GM12872 (cell line): ENCODE measurements at regions not wholly inside any gene's neighbourhood (a gene's known extent, or its start where the extent isn't known, plus 50 kb on each side); places are given as distances from the start of the nearest gene placed in this dataset.

Experiments used
- CTCF ChIP-seq: IDR thresholded peaks from 3 replicates; pipeline ENCODE4 v1.5.1; 2011; ENCODE audit warnings: low read depth, mild to moderate bottlenecking, low read length, moderate library complexity; ENCODE audit not compliant: insufficient read depth

GRCh38 chr6:71103130-71103529, 146.3 kb upstream of the B3GAT2 start:
- TF ChIP-seq CTCF, result no peak

- TF ChIP-seq CTCF, result no peak
These were observed 146.8 kb upstream of the B3GAT2 start for GRCh38 chr6:71103641-71104040.

GRCh38 chr6:71106276-71106675, 149.4 kb upstream of the B3GAT2 start:
- no peak for TF ChIP-seq CTCF

GRCh38 chr6:71107911-71108420, 151.1 kb upstream of the B3GAT2 start:
- TF ChIP-seq CTCF, result no peak

- TF ChIP-seq CTCF, result no peak
These were observed 157.7 kb upstream of the B3GAT2 start for GRCh38 chr6:71114544-71114943.

GRCh38 chr6:71114986-71115385, 158.1 kb upstream of the B3GAT2 start:
- no peak for TF ChIP-seq CTCF

- no peak for TF ChIP-seq CTCF
These were observed 162.7 kb upstream of the B3GAT2 start for GRCh38 chr6:71119560-71119959.

- no peak for TF ChIP-seq CTCF
These were observed 165.6 kb upstream of the OGFRL1 start for GRCh38 chr6:71123051-71123450.
